HG03159 (cell line): ENCODE measurements at regions not wholly inside any gene's neighbourhood (a gene's known extent, or its start where the extent isn't known, plus 50 kb on each side); places are given as distances from the start of the nearest gene placed in this dataset.
"Not testable (repeated sequence)": the region's sequence is repeated elsewhere in the genome, so short reads cannot be mapped to it uniquely, and the experiment has no call there.

Experiments used
- ATAC-seq: cut with Tn5 transposase; IDR thresholded peaks from one replicate; pipeline ENCODE4 v1.9.1; 2021; ENCODE audit warnings: mild to moderate bottlenecking, moderate library complexity; ENCODE audit not compliant: unreplicated experiment

DNA sequence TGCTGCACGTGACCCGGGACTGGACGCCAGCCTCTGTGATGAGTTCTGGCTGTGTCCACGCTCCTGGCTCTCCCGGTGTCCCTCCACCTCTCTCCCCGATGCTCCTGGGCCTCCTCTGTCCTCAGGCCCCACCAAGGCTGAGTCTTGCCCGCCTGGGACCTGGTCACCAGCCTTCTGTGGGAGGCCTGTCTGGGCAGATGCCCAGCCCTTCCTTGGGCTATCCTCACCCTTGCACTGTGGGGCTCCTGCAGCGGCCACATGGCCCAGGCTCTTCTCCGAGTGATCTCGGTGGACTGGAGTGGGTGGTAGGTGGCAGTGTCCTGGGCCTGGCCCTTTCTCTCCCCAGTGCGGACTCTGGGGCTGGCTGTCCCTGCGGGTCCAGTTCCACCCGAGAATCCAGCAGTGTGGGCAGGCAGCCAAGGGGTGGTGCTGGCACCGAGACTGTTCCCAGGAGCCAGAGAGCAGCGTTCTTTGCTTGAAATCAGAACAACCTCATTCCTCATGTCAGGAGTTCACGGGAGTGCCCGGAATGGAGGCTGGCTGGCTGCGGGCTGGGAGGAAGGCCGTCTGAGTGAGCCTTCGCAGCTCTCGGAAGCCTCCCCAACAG, 94.6 kb downstream of the TMEM121 start:
- ATAC-seq, result not testable (repeated sequence)

DNA sequence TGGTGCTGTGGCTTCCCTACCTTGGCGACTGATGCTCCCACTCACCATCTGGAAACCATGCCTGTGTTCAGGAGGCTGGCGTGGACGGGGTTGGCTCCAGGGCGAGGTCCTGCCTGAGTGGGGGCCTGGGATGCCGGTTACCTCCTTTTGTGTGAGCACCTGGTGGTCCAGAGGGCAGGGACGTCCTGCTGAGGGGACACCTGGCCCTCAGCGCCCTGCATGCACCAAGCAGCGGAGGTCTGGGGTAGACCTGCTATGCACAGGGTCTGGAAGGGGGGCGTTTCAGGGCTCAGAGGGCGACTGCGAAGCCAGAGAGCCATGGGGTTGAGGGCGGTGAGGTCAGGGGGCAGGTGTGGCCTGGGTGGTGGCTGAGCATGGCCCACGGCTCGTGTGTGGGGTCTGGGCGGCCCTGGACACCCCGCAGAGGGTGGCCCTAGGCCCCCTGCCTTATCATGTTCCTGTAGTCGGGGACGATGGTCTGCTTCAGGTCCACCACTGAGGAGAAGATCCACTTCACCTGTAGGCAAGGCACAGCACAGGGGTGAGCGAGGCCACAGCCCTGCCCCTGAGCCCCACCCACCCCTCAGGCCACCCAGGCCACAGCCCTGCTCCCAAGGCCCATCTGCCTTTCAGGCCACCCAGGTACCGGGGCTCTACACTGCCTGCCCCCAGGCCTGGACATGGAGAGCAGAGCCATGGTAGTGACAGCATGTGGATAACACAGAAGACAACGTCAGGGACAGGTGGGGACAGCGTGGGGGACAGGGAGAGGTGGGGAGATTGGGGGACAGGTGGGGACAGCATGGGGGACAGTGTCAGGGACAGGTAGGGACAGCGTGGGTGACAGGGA, 95.3 kb downstream of the TMEM121 start:
- not testable (repeated sequence) for ATAC-seq

GRCh38 chr14:105622329-105622955, 96.1 kb downstream of the TMEM121 start:
- no peak for ATAC-seq

DNA sequence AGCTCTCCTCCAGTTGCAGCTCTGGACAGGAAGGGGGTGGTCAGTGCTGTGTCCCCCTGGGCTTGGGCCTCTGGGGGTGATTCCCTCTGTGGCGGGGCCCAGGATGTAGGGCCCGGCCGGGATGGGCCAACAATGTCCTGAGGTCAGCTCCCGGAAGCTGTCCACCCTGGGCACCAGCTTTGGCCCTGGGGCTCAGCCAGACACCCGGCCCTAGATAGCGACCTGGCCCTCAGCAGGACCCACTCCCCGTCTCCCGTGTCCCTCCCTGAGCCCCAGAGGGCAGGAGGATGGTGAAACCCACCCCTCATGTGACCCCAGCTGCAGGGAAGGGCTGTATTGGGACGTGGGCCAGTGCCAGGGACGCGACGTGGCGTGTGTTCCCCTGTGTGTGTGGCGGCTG, 96.8 kb downstream of the TMEM121 start:
- not testable (repeated sequence) for ATAC-seq

GRCh38 chr14:105624346-105624745, 98.0 kb downstream of the TMEM121 start:
- ATAC-seq, result not testable (repeated sequence)

DNA sequence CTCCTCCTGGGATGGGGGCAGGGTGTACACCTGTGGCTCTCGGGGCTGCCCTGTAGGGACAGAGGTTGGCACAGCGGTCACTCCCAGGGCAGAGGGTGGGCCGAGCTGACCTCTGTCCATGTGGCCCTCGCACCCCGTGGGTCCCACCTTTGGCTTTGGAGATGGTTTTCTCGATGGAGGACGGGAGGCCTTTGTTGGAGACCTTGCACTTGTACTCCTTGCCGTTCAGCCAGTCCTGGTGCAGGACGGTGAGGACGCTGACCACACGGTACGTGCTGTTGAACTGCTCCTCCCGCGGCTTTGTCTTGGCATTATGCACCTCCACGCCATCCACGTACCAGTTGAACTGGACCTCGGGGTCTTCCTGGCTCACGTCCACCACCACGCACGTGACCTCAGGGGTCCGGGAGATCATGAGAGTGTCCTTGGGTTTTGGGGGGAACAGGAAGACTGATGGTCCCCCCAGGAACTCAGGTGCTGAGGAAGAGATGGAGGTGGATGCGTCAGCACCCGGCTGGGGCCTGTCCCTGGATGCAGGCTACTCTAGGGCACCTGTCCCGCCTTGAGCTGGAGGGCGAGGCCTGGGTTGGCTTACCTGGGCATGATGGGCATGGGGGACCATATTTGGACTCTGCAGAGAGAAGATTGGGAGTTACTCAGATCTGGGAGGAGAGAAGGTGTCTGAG, 98.5 kb downstream of the TMEM121 start:
- ATAC-seq, result not testable (repeated sequence)

DNA sequence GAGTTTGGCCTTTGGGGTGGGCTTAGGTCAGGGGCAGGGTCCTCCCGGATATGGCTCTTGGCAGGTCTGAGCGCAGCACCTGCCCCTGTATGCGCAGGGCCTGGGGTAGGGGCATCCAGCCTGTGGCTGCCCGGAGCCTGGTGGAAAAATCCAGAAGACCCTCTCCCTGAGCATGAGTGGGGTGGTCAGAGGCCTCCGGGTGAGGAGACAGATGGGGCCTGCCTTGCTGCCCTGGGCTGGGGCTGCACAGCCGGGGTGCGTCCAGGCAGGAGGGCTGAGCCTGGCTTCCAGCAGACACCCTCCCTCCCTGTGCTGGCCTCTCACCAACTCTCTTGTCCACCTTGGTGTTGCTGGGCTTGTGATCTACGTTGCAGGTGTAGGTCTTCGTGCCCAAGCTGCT, 99.1 kb downstream of the TMEM121 start:
- not testable (repeated sequence) for ATAC-seq

GRCh38 chr14:105626111-105626510, 99.7 kb downstream of the TMEM121 start:
- not testable (repeated sequence) for ATAC-seq

GRCh38 chr14:105626651-105627050, 100.3 kb downstream of the TMEM121 start:
- not testable (repeated sequence) for ATAC-seq

GRCh38 chr14:105627287-105627686, 100.9 kb downstream of the TMEM121 start:
- not testable (repeated sequence) for ATAC-seq

DNA sequence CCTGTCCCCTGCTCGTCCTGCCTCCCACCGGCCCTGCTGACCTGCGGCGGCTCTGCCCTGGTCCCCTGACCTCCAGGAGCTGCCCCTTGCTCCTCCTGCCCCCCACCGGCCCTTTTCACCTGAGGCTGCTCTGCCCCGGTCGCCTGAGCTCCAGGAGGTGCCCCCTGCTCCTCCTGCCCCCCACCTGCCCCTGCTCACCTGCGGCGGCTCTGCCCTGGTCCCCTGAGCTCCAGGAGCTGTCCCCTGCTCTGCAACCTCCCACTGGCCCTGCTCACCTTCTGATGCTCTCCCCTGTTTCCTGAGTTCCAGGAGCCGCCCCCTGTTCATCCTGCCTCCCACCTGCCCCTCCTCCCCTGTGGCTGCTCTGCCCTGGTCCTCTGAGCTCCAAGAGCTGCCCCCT, 101.3 kb downstream of the TMEM121 start:
- no peak for ATAC-seq

GRCh38 chr14:105628126-105628525, 101.7 kb downstream of the TMEM121 start:
- not testable (repeated sequence) for ATAC-seq

GRCh38 chr14:105628531-105629067, 102.2 kb downstream of the TMEM121 start:
- not testable (repeated sequence) for ATAC-seq

DNA sequence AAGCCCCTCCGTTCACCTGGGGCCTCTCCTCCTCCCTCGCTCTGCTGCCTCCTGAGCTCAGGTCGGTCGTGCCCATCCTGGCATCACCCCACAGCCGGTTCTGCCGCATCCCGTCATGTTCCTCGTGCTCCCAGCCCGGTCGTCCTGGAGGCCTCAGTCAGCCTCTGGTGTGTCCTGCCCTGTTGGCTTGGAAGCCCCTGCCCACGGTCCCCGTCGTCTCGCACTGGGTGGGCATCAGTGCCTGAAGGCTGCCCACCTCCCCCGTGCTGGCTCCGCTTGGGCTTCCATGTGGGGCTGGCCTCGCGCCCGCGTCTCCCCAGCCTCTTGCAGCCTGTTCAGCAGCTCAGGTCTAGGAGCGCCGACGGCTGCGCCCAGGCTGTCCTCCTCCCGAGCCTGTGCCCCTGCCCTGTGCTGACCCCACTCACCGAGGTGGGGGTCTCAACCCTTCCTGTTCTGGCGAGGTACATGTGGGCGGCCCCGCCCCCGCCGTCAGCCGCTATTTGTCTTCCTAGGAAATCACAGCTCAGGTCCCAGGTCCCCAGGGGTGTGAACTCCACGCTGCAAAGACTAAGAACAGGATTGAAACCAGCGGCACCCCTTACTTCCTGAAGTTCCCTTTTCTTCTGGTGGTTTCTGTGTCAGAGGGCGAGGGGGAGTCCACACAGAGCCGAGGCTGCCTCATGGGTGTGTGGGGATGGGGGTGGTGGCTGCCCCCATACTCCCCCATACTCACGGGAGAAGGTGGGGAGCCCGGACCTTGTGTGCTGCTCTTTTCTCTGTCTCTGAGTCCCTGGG, 102.9 kb downstream of the TMEM121 start:
- ATAC-seq, result not testable (repeated sequence)

DNA sequence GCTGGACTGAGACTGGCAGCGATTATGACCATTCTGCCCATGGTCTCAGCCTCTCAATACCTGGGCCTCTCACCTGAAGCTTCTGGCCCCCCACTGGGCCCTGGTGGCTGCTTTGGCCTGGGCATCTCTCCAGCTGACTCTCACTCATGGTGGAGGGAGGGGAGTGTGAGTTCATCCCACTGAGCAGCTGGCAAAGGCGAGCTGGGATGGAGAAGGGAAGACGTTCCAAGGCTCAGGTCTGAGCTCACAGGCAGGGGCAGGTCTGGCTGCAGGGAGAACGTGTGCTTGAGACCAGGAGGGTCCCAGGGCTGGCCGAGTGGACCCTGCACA, 103.5 kb downstream of the TMEM121 start:
- ATAC-seq, result no peak

DNA sequence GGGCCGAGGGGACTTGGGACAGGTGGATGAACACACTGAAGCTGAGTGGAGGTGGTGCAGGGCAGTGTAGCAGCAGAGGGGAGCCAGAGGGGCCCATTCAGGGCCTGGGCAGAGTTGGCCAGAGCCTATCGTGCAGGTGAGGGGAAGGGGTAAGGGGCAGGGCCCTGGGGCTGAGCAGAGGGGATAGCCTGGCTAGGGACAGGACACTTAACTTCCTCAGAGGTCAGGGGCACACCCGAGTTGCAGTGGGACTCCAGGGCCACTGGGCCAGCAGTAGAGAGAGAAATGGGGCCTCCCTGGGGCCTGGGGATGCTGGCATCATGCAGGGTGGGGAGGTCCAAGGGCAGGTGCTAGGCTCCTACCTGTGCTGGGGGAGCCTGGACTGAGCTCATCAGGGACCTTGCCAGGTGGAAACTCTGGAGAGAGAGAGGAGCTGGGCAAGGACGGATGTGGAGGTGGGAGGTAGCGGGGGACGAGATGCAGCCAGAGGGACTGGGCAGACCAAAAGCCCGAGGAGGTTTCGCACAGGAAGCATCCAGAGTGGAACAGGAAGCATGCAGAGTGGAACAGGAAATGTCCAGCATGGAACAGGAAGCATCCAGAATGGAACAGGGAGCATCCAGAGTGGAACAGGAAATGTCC, 104.0 kb downstream of the TMEM121 start:
- ATAC-seq, result not testable (repeated sequence)

DNA sequence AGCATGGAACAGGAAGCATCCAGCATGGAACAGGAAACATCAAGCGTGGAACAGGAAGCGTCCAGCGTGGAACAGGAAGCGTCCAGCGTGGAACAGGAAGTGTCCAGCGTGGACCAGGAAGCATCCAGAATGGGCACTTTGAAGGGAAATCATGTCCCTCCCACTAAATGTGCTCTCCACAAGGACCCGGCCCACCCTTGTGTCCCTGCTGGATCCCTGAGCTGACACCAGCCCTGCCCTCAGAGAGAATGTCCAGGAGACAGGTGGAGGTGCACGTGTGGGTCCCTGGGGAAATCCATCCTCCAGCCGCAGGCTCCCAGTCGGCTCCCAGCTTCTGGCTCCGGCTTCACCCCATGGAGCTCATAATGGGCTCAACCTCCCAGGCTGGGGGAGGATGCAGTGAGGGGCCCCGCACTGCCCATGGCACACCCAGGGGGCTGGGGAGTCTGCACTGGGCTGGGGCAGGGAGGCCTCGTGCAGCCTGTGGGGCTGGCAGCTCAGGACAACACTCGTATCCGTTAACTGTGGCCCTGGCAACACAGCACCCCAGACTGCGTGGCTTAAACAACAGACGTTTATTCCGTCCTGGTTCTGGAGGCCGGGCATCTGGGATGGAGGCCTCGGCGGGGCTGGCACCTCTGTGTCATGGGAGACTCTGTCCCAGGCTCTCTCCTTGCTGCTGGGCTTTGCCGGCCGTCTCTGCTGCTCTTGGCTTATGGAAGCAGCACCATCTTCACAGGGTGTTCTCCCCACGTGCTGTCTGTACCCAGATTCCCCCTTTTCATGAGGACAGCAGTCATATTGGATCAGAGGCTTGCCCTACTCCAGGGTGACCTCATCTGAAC, 104.8 kb downstream of the TMEM121 start:
- not testable (repeated sequence) for ATAC-seq

GRCh38 chr14:105632010-105632409, 105.6 kb downstream of the TMEM121 start:
- ATAC-seq, result no peak

- not testable (repeated sequence) for ATAC-seq
Observed at GRCh38 chr14:105633596-105633995, 107.2 kb downstream of the TMEM121 start.
